ES-I3 (cell line): ENCODE measurements at regions not wholly inside any gene's neighbourhood (a gene's known extent, or its start where the extent isn't known, plus 50 kb on each side); places are given as distances from the start of the nearest gene placed in this dataset.

Source experiments
- H3K36me3 ChIP-seq: 2 replicates; pipeline ENCODE4 v1.6.1; 2013; ENCODE audit warnings: mild to moderate bottlenecking, low read length, control low read depth, moderate library complexity; ENCODE audit not compliant: insufficient read depth
- H3K4me1 ChIP-seq: 2 replicates; pipeline ENCODE4 v1.6.1; 2013; ENCODE audit warnings: mild to moderate bottlenecking, control low read depth, low read length; ENCODE audit not compliant: insufficient read depth
- H3K9ac ChIP-seq: 2 replicates; pipeline ENCODE4 v1.6.1; 2013; ENCODE audit warnings: low read depth, mild to moderate bottlenecking, low read length, moderate library complexity
- H3K9me3 ChIP-seq: 2 replicates; pipeline ENCODE4 v1.6.1; 2013; ENCODE audit warnings: mild to moderate bottlenecking, low read length, moderate library complexity; ENCODE audit not compliant: control insufficient read depth, insufficient read depth

GRCh38 chr5:168114444-168115017 lies 176.9 kb upstream of the WWC1 start:
- Histone ChIP-seq H3K36me3 (no peaks in the 10 kb centered on the region), H3K9ac (no peak overlapping the region), H3K4me1 (peaks cover 14% of the 10 kb centered on the region), H3K9me3 (no peaks in the 10 kb centered on the region)

GRCh38 chr5:168117469-168117868 lies 174.0 kb upstream of the WWC1 start:
- Histone ChIP-seq H3K9me3 (no peaks in the 10 kb centered on the region), H3K9ac (no peak overlapping the region), H3K36me3 (no peaks in the 10 kb centered on the region), H3K4me1 (peaks cover 14% of the 10 kb centered on the region)

- Histone ChIP-seq H3K36me3 (no peaks in the 10 kb centered on the region), H3K9me3 (no peaks in the 10 kb centered on the region), H3K4me1 (peaks cover 14% of the 10 kb centered on the region), H3K9ac (no peak overlapping the region)
Measured at GRCh38 chr5:168118042-168118668, 173.3 kb upstream of the WWC1 start.

- H3K36me3 ChIP-seq, result no peaks in the 10 kb centered on the region
- H3K9me3 ChIP-seq, result no peaks in the 10 kb centered on the region
- no peak overlapping the region for H3K9ac ChIP-seq
- H3K4me1 ChIP-seq, result peaks cover 20% of the 10 kb centered on the region
Measured at GRCh38 chr5:168120401-168121137, 170.9 kb upstream of the WWC1 start.

- Histone ChIP-seq H3K36me3 (no peaks in the 10 kb centered on the region), H3K9me3 (no peaks in the 10 kb centered on the region), H3K9ac (no peak overlapping the region), H3K4me1 (peaks cover 20% of the 10 kb centered on the region)
Measured at GRCh38 chr5:168121138-168121494, 170.3 kb upstream of the WWC1 start.

- H3K9ac ChIP-seq, result no peak overlapping the region
- H3K4me1 ChIP-seq, result peaks cover 7% of the 10 kb centered on the region; the same call in 1 of the 2 replicates
- no peaks in the 10 kb centered on the region for H3K36me3 ChIP-seq
- no peaks in the 10 kb centered on the region for H3K9me3 ChIP-seq
Measured at GRCh38 chr5:168123631-168124528, 167.6 kb upstream of the WWC1 start.

- no peaks in the 10 kb centered on the region for H3K9me3 ChIP-seq
- no peak overlapping the region for H3K9ac ChIP-seq
- H3K4me1 ChIP-seq, result peaks cover 6% of the 10 kb centered on the region; the same call in 1 of the 2 replicates
- no peaks in the 10 kb centered on the region for H3K36me3 ChIP-seq
Measured at GRCh38 chr5:168125445-168126199, 165.8 kb upstream of the WWC1 start.

- Histone ChIP-seq H3K4me1 (peaks cover 6% of the 10 kb centered on the region; the same call in 1 of the 2 replicates), H3K9me3 (no peaks in the 10 kb centered on the region), H3K36me3 (no peaks in the 10 kb centered on the region), H3K9ac (no peak overlapping the region)
Measured at GRCh38 chr5:168126606-168127005, 164.8 kb upstream of the WWC1 start.

GRCh38 chr5:168128111-168128510 lies 163.3 kb upstream of the WWC1 start:
- H3K36me3 ChIP-seq, result no peaks in the 10 kb centered on the region
- H3K9ac ChIP-seq, result no peak overlapping the region
- H3K9me3 ChIP-seq, result no peaks in the 10 kb centered on the region
- H3K4me1 ChIP-seq, result peaks cover 6% of the 10 kb centered on the region; the same call in 1 of the 2 replicates

- Histone ChIP-seq H3K9me3 (no peaks in the 10 kb centered on the region), H3K9ac (no peak overlapping the region), H3K36me3 (no peaks in the 10 kb centered on the region), H3K4me1 (peaks cover 3% of the 10 kb centered on the region; the same call in 1 of the 2 replicates)
Measured at GRCh38 chr5:168128557-168128956, 162.9 kb upstream of the WWC1 start.

- no peaks in the 10 kb centered on the region for H3K9me3 ChIP-seq
- H3K9ac ChIP-seq, result no peak overlapping the region
- no peaks in the 10 kb centered on the region for H3K4me1 ChIP-seq
- H3K36me3 ChIP-seq, result no peaks in the 10 kb centered on the region
Measured at GRCh38 chr5:168131519-168131918, 159.9 kb upstream of the WWC1 start.

- H3K9me3 ChIP-seq, result no peaks in the 10 kb centered on the region
- H3K9ac ChIP-seq, result no peak overlapping the region
- no peaks in the 10 kb centered on the region for H3K4me1 ChIP-seq
- H3K36me3 ChIP-seq, result no peaks in the 10 kb centered on the region
Measured at GRCh38 chr5:168132241-168132641, 159.2 kb upstream of the WWC1 start.

GRCh38 chr5:168135897-168136296 lies 155.5 kb upstream of the WWC1 start:
- H3K4me1 ChIP-seq, result peaks cover 4% of the 10 kb centered on the region; the same call in 1 of the 2 replicates
- H3K36me3 ChIP-seq, result no peaks in the 10 kb centered on the region
- H3K9me3 ChIP-seq, result no peaks in the 10 kb centered on the region
- no peak overlapping the region for H3K9ac ChIP-seq

GRCh38 chr5:168136340-168136739 lies 155.1 kb upstream of the WWC1 start:
- no peaks in the 10 kb centered on the region for H3K9me3 ChIP-seq
- peaks cover 4% of the 10 kb centered on the region; the same call in 1 of the 2 replicates for H3K4me1 ChIP-seq
- no peaks in the 10 kb centered on the region for H3K36me3 ChIP-seq
- H3K9ac ChIP-seq, result no peak overlapping the region
